Right lobe of liver (tissue), 4 donors: ENCODE measurements at regions not wholly inside any gene's neighbourhood (a gene's known extent, or its start where the extent isn't known, plus 50 kb on each side); places are given as distances from the start of the nearest gene placed in this dataset.

ENCODE experiments used
- POLR2A ChIP-seq: fragments of 450-650 bp; IDR thresholded peaks from one replicate; pipeline ENCODE4 v1.6.1; 2017; ENCODE audit warnings: antibody characterized with exemption, mild to moderate bottlenecking
- TF ChIP-seq, protein P1 (sequence below), 4 donors: fragments of 200-600 bp in 3 of 4; fragments of 450-650 bp in 1 of 4; IDR thresholded peaks; one replicate each; pipeline versions ENCODE4 v1.5.1 to v1.8.0; 2016 to 2022; ENCODE audit warnings: antibody characterized with exemption in 4 of 4, mild to moderate bottlenecking in 2 of 4
- donor health status: DM: no; HTN: no; CAD: no.
- donor health status: DM: no; HTN: no; CAD: no.
- donor health status: DM: no; HTN: yes; CAD: no.

DNA sequence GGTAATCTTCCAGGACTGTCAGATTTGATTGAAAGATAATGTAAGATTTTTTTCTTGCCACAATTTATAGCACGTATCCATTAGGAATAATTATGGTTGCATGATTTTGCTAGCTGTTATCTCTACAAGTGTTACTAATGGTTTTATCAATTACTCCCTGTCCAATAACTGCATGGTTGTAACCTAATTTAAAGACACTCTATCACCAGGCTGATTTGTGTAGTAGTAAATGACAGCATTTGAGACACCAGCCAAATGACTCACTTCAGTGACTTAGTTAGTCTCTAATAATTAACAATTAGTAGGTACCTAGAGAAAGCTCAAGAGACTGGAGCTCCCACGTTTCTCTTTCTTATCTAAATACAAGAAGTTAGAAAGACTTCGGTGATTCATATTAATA, 453.8 kb upstream of the POU3F2 start:
- TF ChIP-seq POLR2A, result no peak
- TF ChIP-seq, protein P1, sequence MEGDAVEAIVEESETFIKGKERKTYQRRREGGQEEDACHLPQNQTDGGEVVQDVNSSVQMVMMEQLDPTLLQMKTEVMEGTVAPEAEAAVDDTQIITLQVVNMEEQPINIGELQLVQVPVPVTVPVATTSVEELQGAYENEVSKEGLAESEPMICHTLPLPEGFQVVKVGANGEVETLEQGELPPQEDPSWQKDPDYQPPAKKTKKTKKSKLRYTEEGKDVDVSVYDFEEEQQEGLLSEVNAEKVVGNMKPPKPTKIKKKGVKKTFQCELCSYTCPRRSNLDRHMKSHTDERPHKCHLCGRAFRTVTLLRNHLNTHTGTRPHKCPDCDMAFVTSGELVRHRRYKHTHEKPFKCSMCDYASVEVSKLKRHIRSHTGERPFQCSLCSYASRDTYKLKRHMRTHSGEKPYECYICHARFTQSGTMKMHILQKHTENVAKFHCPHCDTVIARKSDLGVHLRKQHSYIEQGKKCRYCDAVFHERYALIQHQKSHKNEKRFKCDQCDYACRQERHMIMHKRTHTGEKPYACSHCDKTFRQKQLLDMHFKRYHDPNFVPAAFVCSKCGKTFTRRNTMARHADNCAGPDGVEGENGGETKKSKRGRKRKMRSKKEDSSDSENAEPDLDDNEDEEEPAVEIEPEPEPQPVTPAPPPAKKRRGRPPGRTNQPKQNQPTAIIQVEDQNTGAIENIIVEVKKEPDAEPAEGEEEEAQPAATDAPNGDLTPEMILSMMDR (IDR thresholded peaks at IDR 0.05), result no peak
